Muscle of arm (tissue), 1 donor: ENCODE measurements at regions not wholly inside any gene's neighbourhood (a gene's known extent, or its start where the extent isn't known, plus 50 kb on each side); places are given as distances from the start of the nearest gene placed in this dataset.
A peak's percentile ranks its signal among the peaks of the same experiment; 100 is the strongest.

Source experiments
- DNase-seq: peaks from one replicate; pipeline ENCODE4 v3.0.0-alpha.2; 2013

DNA sequence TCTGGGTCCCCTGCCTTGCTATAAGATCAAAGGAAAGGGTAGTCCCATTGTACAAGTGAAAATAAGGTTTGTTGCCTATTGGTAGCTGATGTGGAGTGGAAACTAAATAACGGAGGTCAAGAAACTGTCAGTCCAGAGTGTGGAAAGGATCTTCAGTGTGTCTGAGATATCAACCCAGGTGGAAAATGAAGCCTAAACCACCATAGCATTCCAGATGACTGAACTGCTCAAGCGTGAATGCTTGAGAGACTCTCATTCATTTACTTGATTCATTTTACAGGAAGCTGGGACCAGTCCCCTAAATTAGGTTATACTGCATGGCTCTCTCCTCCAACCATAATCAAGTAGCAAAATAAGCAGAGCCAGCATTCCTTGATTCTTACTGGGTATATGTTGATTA lies 116.0 kb upstream of the SLC28A3 start:
- DNase-seq = no peak

DNA sequence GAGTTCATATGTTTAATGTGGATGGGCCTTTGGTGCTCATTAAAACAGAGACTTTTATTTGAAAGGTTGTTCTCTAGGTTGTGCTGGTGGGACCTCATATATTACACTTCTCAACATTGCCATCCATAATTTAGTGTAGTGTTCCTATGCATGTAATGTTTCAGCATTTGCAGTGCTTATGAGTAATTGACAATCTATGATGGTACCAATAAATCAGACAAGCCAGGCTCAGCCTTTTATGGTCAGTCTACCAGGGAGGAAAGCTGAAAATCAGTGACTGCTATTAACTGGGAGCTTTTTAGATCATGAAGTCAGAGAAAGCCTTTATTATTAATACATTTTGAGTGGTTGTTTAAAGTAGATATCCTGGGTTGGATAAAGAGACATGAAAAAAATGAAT lies 120.1 kb upstream of the SLC28A3 start:
- DNase-seq = no peak

DNA sequence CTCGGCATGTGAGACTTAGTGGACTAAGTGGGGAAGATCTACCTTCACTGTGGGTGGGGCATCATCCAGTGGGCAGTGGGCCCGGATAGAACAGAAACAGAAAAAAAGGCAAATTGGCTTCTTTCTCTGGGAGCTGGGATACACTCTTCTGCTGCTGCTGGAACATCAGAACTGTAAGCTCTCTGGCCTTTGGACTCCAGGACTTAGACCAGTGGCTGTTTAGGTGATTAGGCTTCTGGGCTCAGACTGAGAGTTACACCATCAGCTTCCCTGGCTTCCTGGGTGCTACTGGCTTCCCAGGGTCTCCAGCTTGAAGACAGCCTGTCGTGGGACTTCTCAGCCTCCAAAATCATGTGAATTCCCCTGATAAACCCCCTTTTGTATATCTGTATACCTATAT lies 122.7 kb upstream of the SLC28A3 start:
- DNase-seq = no peak

DNA sequence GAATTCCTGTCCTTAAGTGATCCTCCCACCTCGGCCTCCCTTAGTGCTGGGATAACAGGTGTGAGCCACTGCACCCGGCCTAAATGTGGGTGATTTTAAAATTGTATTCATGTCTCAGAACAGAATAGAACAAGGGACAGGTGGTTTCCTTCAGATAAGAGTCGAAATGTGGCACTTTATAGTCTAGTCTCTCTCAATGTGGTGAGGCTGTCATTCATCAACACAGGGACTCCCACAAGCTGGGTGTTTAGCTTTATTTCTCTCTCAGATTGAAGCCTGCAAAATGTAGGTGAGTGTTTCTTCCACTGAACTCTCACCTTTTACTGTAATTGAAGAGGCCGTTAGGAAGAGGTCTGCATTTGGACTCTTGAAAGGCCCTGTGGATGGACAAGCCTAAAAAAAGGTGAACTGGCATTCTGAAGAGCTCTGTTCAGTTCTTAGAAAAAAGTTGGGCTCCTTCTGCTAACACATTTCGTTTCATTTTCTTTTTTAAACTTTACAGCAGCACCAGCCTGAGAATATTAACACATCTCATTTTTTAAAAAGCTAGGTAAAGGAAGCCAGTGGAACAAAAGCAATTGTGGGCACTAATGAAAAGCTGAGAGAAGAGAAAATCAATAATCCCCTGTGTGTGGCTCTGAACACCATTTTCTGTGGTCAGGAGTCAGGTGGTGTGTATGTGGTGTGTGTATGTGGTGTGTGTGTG lies 126.2 kb upstream of the SLC28A3 start:
- DNase-seq = no peak

DNA sequence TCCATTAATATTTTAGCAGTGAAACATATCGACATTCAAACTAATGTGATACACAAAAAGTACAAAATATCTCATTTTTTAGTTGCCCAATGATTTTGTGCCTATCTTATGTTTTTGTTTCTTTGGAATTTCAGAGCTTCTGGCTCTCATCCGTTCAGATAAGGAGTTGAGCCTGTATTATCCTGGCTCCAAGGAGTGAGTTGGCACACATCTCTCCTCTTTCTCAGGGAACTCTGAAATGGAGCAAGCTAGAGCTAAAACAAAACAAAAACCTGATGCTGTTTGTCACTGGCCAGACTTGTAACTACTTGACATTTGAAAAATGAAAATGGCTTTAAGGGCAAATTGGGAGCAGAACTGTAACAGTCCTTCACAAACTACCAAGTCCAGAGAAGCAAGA lies 131.3 kb upstream of the SLC28A3 start:
- DNase-seq = no peak

DNA sequence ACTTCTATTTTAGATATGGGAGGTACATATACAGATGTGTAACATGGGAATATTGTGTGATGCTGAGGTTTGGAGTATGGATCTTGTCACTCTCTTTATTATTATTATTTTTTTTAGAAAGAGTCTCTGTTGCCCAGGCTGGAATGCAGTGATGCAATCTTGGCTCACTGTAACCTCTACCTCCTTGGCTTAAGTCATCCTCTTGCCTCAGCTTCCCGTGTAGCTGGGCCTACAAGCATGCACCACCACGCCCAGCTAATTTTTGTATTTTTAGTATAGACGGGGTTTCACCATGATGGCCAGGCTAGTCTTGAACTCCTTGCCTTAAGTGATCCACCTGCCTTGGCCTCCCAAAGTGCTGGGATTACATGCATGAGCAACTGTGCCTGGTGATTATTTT lies 138.4 kb upstream of the SLC28A3 start:
- no peak for DNase-seq

DNA sequence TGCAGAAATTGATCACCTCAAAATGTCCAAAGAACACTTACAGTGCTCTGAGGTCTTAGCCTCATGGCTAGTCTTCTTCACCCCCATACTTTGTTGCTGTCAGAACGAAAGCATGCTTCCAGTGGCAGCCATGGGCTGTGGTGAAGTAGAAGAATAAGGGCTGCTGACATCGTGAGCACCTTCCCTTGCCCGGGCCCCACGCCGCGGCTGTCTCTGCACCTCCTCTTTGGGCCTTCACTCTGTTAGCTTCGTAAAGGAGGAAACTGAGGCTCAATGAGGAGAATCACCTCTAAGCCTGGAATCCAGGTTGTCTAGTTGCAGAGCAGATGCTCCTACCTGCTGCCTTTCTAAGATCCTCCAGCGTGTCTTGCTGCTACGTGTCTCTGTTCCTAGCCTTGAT lies 139.5 kb upstream of the SLC28A3 start:
- DNase-seq = no peak

DNA sequence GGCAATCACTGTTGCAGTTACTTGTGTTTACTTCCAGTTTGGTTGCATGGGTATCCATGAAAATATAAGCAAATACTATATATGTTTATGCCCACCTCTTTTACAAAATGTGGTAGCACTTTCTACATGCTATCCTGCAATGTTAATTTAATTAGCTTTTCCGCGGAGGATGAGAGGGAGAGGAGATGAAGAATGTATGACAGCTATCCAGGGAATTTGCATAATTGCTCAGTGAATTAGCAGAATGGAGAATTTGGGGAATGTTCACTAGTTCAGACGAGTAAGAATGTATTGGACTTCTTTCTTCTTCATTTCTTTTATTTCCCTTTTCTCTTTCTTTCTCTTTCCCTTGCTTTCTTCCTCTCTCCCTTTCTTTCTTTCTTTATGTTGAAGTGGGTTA lies 140.7 kb upstream of the SLC28A3 start:
- no peak for DNase-seq

DNA sequence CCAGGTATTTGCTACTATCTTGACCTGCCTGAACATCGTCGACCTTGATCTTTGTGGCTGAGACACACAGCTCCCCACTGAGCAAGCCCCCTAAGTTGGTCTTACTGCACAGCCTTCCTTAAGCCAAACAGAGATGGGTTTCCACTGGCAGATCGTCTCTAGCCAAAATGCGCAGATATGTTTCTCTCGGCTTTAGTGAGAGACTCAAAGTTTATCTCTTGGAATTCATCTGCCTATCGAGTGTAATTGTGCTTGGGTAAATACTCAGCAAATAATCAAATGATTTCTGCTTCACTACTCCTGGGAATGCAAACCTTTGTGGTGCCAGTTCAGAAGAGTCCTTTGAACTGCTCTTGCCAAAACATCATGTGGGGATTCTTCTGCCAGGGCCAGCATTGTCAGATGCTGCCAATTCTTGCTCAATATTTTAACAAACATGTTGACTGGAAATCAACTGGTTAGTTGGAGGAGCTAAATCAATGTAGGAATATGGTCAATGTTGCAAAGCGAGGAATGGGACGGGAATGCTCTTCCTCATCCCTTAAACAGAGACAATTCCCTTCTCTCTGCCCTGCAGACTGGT lies 141.2 kb upstream of the SLC28A3 start:
- no peak for DNase-seq

DNA sequence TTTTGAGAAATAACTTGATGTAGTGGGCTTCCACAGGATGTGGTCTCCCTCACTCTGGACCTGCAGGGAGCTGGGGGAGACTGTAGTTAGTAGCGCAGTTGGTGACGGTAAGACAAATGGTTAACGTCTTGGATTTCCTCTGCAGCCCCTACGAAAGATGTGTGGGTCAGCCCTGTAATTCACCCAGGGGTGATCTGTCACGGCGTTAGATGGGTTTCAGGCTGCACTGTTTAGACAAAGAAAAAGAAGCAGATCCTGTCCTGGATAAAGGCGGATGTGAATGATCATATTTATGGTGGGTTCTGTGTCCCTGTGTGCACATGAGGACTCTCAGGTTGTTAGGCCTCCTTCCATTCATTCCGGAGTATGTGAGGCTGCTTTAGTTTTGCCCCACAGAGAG lies 142.0 kb upstream of the SLC28A3 start:
- no peak for DNase-seq

DNA sequence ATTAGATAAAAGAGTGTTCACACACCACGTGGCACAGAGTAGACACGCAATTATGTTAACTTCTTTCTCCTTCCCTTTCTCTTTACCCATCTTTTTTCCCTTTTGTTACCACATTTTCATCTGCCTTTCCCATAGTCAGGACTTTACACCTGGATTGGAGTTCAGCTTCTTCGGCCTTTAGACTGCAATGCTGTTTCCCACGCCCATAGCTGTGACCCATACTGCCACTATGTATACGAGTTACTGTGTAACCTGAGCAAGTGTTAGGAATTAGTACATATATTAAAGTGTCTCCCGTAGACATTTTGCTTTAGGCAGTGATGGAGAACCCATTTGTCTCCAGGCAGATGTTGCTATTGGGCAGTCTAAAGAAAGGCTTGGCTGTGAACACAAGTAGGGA lies 143.6 kb upstream of the SLC28A3 start:
- DNase-seq = no peak

DNA sequence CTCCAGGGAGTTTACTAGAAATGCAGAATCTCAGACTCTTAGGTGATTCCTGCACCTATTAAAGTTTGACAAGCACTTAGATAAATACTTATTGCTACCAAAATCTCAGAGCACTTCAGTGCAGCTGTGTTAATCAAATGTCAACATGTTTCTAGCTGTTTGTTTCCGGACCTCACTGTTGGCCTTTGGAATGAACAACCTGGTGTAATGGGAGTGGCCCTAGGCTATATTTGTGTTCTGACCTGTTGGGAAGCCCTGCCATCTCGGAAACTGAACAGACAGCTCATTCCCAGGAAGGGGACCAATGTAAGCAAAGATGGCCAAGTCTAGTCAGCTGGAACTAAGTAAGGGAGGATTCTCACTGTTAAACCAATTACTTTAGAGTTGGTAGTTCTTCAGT lies 145.0 kb upstream of the SLC28A3 start:
- no peak for DNase-seq

DNA sequence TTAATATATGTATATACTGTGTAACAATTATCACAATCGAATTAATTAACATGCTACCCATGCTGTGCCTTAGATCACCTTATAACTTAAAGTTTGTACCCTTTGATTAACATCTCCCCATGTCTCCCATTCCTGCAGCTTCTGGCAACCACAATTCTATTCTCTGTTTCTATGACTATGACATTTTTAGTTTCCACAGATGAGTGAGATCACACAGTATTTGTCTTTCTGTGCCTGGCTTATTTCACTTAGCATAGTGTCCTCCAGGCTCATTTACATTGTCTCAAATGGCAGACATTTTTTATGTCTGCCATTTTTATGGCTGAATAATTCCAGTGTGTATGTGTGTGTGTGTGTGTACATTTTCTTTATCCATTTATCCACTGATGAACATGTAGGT lies 146.1 kb upstream of the SLC28A3 start:
- DNase-seq = no peak

DNA sequence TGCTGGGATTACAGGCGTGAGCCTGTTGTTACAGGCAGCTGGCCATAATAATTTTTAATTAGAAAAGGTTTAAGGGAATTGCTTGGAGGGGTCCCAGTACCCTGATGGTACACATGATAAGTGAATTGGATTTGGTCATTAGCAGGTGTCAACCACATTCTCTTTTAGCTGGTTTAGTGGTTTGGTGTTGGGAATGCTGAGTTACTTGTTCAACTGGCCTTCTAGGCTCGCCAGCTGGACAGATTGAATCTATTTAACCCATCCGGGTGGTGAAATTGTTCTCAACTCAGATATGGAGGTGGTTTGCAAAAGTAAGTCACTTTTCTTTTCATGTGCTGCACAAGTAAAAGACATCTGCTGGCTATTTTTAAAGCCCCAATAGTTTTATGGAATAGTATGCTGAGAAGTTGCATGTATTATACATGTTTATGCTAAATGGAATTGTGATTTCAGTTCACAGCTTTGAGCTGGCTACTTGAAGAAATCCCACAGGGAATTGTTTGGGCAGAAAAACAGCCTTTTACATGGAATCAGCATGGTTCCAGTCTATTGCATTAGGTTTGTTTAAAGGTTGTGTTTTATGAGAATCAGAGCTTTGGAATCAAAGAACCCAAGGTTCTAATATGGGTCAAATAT lies 149.8 kb upstream of the SLC28A3 start:
- peak; percentile 9 for DNase-seq

DNA sequence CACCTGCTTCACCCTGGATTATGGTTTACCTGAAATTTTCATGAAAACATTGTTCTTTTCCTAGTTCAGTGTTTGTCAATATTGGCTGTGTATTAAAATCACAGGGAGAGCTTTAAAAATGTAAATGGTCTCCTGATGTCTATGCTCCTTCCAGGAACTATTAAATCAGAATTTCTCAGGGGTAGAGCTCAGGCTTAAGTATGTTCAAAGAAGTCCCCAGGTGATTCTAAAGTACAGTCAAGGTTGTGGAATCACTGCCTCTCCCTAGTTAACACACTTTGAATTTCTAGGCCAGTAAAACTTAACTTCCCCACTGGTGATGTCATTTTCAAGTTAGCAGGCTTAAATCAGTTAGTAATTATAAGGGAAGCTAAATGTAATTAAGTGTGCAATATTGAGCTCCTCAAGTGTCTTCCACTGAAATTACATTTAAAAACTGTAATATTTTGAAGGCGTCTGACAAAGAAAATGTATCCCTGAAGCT lies 150.3 kb upstream of the SLC28A3 start:
- no peak for DNase-seq

DNA sequence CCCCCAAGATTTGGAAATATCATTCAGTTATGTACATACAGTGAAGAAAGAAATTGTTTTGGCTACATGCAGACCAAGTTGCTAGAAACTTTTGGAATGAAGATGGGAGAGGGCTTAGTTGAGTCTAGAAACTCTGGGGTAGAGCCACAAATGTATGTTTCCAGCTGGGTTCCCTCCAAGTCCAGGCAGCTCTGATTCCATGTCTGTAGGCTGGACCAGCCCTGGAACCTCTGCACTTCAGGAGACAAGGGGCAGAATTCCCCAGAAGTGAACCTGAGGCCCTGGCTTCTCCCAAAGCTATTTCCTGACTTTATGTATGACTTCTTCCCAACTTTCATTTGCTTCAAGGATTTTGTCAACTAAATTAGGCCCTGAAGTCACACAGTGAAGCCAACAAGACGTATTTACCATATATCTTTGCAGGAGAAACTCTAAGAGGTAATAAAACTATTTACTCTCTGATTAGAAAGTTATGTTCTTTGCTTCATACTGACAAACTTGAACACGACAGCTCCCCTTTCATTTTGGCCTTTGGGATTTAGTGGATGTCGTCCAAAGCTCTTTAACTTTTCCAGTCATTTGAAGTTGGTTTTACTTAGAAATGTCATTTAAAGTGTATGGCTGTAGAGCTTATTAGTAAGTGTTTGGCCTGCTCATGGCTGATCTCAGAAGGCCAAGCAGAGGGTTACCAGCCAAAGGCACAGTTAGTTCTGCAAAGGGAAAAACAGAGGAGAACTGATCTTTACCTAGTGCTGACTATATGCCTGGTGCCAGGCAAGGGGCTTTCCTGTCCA lies 152.0 kb upstream of the SLC28A3 start:
- DNase-seq = peak; percentile 39

DNA sequence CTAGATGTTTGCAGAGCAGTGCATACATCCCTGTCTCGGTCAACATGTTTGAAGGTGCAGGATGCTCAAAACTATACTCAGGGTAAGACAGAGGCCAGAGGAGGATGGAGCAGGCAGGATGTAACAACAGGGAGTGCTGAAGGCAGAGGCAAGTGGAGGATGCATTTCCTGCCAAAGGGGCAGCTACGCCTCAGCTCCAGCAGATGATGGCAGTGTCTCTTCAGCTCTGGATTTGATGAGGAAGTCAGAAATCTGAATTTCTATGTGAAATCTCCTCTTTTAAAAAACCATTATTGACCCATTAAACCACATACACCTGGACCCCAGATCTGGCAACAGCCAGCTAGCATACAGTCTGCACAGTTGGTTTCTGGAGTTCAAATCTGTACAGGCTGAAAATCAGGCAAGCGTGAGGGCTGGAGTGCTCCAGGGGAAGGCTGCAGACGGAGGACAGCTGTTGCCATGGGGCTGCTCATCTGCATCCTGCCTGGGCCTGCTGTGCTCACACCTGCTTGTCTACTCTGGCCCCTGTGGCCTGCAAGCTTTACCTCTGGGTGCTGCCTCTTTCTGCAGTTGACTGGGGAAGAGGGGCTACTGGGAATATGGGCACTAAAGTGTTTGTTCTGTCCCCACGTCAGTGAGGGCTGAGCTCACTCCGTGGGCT lies 152.9 kb upstream of the SLC28A3 start:
- no peak for DNase-seq

DNA sequence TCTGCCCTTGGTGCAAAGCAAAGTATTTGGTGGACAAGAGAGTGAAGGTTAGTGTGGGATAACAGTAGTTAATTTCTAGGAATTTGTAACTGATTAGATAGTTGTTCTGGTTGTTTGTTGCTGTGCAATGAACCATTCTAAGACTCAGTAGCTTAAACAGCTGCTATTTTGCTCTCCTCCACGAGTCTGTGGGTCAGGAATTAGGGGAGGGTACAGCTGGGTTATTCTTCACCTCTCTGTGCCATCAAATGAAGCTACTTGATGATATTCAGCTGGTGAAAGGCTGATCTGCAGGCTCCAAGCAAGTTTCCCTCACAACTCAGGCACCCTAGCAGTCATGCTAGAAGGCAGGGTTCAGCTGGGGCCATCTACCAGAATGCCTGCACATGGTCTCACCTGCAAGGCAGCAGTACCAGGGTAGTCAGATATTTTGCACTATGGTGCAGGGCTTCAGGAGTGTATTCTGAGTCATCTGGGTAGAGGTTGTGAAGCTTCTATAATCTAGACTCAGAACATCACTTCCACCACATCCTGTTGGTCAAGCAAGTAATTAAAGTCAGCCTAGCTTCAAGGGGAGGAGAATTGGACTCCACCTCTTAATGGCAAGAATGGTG lies 159.5 kb upstream of the SLC28A3 start:
- no peak for DNase-seq

DNA sequence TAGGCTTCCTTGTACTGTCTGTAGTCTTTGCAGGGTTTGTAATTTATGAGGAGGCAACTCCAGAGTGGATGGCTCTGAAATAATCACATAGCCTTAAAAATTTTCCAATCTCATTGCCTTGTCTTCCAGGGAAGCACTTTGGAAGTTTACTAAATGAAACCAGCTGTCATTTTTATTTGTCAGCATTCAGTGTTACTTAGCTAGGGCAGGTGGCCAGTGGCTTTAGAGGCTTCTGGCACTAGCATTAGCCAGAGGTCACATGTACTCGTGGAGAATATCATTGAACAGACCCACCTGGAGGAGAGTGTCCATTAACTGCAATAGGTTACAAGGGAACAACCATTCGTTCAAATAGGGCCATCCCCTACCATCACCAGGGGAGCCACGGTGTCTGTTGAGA lies 160.3 kb upstream of the SLC28A3 start:
- DNase-seq = peak; percentile 24

DNA sequence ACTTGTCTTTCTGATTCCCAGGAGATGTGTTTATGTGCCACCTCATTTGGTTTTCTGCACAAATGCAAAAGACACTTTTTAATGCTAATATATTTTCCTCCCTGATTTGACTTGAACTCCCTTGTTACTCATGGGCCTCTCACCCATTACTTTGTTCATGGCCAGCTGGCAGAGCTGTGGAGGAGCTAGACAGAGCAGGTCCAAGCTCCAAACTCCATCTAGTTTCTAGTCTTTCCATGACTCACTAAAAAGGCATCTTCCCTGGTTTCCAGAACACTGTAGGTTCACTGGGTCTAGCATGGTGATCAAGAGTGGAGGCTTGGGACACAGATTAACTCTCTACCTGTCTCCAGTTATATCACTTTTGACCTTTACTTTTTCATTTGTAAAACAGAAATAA lies 161.0 kb upstream of the SLC28A3 start:
- no peak for DNase-seq

DNA sequence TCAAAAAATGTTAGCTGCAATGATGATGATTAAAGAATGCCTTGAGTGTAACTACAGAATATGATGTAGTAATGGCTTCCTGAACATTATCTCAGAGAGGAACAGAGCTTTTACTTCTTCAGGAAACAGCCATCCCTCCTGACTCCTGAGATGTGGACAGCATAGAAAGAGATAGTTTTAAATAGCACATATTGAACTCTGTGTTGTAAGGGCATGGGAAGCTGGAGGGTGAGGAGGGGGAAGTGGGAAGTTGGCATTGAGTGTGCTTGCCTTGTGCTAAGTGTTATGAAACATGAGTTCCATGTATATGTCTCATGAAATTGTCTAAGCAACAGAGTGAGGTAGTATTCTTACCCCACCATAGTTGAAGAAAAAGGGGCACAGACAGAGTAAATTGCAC lies 161.5 kb upstream of the SLC28A3 start:
- peak; percentile 4 for DNase-seq

DNA sequence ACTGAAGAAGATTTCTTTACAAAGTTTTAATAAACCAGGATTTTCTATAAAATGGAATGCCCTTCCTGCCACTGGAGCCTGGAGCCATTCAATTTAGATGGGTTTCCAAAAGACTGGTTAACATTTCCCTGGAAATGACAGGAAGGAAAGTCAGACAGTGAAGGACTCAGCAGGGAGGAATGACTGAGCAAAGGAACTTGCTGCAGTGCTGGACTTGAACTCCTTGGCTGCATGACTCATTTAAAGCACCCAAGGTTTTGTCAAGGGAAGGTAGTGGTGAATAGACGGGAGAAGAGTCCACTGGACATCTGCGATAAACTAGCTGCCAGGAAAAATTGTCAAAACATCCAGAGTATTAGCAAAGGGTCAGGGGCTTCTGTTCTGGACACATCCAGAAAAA lies 163.8 kb upstream of the SLC28A3 start:
- DNase-seq = no peak
